ENCODE measurements at regions not wholly inside any gene's neighbourhood (a gene's known extent, or its start where the extent isn't known, plus 50 kb on each side); places are given as distances from the start of the nearest gene placed in this dataset.

- no peak for TF ChIP-seq POLR2A (IDR thresholded peaks at IDR 0.05)
- TF ChIP-seq, protein P1, sequence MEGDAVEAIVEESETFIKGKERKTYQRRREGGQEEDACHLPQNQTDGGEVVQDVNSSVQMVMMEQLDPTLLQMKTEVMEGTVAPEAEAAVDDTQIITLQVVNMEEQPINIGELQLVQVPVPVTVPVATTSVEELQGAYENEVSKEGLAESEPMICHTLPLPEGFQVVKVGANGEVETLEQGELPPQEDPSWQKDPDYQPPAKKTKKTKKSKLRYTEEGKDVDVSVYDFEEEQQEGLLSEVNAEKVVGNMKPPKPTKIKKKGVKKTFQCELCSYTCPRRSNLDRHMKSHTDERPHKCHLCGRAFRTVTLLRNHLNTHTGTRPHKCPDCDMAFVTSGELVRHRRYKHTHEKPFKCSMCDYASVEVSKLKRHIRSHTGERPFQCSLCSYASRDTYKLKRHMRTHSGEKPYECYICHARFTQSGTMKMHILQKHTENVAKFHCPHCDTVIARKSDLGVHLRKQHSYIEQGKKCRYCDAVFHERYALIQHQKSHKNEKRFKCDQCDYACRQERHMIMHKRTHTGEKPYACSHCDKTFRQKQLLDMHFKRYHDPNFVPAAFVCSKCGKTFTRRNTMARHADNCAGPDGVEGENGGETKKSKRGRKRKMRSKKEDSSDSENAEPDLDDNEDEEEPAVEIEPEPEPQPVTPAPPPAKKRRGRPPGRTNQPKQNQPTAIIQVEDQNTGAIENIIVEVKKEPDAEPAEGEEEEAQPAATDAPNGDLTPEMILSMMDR (IDR thresholded peaks at IDR 0.05): no peak
Observed at GRCh38 chr1:199512037-199512710, 515.3 kb upstream of the NR5A2 start.

Data from thyroid gland (tissue), 4 donors.